Mesothelial cell of epicardium (in vitro differentiated cells): ENCODE measurements at regions not wholly inside any gene's neighbourhood (a gene's known extent, or its start where the extent isn't known, plus 50 kb on each side); places are given as distances from the start of the nearest gene placed in this dataset.

Experiments
- DNase-seq, 2 experiments: peaks; one replicate each; pipeline ENCODE4 v3.0.0; 2021; ENCODE audit warnings: low spot score in 2 of 2; ENCODE audit not compliant: unreplicated experiment in 2 of 2
- H3K27ac Mint-ChIP-seq: 2 replicates; pipeline ENCODE4 v1.8.0; 2021; ENCODE audit warnings: mixed read lengths
- H3K27me3 Mint-ChIP-seq: 2 replicates; pipeline ENCODE4 v1.8.0; 2021; ENCODE audit warnings: low read depth, mixed read lengths
- H3K36me3 Mint-ChIP-seq: 2 replicates; pipeline ENCODE4 v1.8.0; 2021; ENCODE audit warnings: mixed read lengths
- H3K4me1 Mint-ChIP-seq: 2 replicates; pipeline ENCODE4 v1.8.0; 2021; ENCODE audit warnings: mixed read lengths
- H3K4me3 Mint-ChIP-seq: 2 replicates; pipeline ENCODE4 v1.8.0; 2021; ENCODE audit warnings: mild to moderate bottlenecking, moderate library complexity, mixed read lengths
- H3K9me3 Mint-ChIP-seq: 2 replicates; pipeline ENCODE4 v1.8.0; 2021; ENCODE audit warnings: mixed read lengths
- CTCF ChIP-seq: fragments of 200-600 bp; sonication (generic); IDR thresholded peaks from one replicate; pipeline ENCODE4 v1.5.0; 2021; ENCODE audit warnings: antibody characterized with exemption; ENCODE audit not compliant: unreplicated experiment

GRCh38 chr13:99812625-99813024 is 158.9 kb downstream of the ZIC5 start:
- no peak for DNase-seq
- H3K4me3 Mint-ChIP-seq: no peak overlapping the region
- no peak overlapping the region for H3K27ac Mint-ChIP-seq
- H3K27me3 Mint-ChIP-seq: peaks cover 6% of the 10 kb centered on the region
- no peaks in the 10 kb centered on the region for H3K36me3 Mint-ChIP-seq
- no peaks in the 10 kb centered on the region for H3K4me1 Mint-ChIP-seq
- TF ChIP-seq CTCF: no peak
- no peaks in the 10 kb centered on the region for H3K9me3 Mint-ChIP-seq

- H3K4me3 Mint-ChIP-seq: no peak overlapping the region
- no peak overlapping the region for H3K27ac Mint-ChIP-seq
- no peaks in the 10 kb centered on the region for H3K9me3 Mint-ChIP-seq
- H3K27me3 Mint-ChIP-seq: peaks cover 3% of the 10 kb centered on the region
- TF ChIP-seq CTCF: no peak
- DNase-seq: no peak
- no peaks in the 10 kb centered on the region for H3K4me1 Mint-ChIP-seq
- H3K36me3 Mint-ChIP-seq: no peaks in the 10 kb centered on the region
Observed at GRCh38 chr13:99811067-99811700, 160.4 kb downstream of the ZIC5 start.

GRCh38 chr13:99809926-99810325 is 161.6 kb downstream of the ZIC5 start:
- DNase-seq: no peak
- Mint-ChIP-seq H3K27me3 (peaks cover 7% of the 10 kb centered on the region), H3K27ac (no peak overlapping the region), H3K36me3 (no peaks in the 10 kb centered on the region), H3K4me3 (no peak overlapping the region), H3K9me3 (no peaks in the 10 kb centered on the region), H3K4me1 (no peaks in the 10 kb centered on the region)
- no peak for TF ChIP-seq CTCF

- Mint-ChIP-seq H3K4me3 (no peak overlapping the region), H3K27me3 (peaks cover 11% of the 10 kb centered on the region), H3K4me1 (no peaks in the 10 kb centered on the region), H3K27ac (no peak overlapping the region), H3K9me3 (no peaks in the 10 kb centered on the region), H3K36me3 (no peaks in the 10 kb centered on the region)
- no peak for TF ChIP-seq CTCF
- no peak for DNase-seq
Observed at GRCh38 chr13:99809496-99809895, 162.1 kb downstream of the ZIC5 start.

- Mint-ChIP-seq H3K4me1 (no peaks in the 10 kb centered on the region), H3K36me3 (no peaks in the 10 kb centered on the region), H3K9me3 (no peaks in the 10 kb centered on the region), H3K4me3 (no peak overlapping the region), H3K27ac (no peak overlapping the region), H3K27me3 (peaks cover 16% of the 10 kb centered on the region)
- no peak for TF ChIP-seq CTCF
- DNase-seq: no peak
Observed at GRCh38 chr13:99808786-99809185, 162.8 kb downstream of the ZIC5 start.

- DNase-seq: no peak
- peaks cover 28% of the 10 kb centered on the region for H3K27me3 Mint-ChIP-seq
- H3K4me3 Mint-ChIP-seq: no peak overlapping the region
- H3K9me3 Mint-ChIP-seq: no peaks in the 10 kb centered on the region
- no peaks in the 10 kb centered on the region for H3K36me3 Mint-ChIP-seq
- no peak overlapping the region for H3K27ac Mint-ChIP-seq
- TF ChIP-seq CTCF: no peak
- H3K4me1 Mint-ChIP-seq: no peaks in the 10 kb centered on the region
Observed at GRCh38 chr13:99806671-99807070, 164.9 kb downstream of the ZIC5 start.
